Coronary artery (tissue), 2 donors: ENCODE measurements at regions not wholly inside any gene's neighbourhood (a gene's known extent, or its start where the extent isn't known, plus 50 kb on each side); places are given as distances from the start of the nearest gene placed in this dataset.

ENCODE experiments used
- DNase-seq: peaks from one replicate; pipeline ENCODE4 v3.0.0-alpha.2; 2017; ENCODE audit warnings: low spot score
- H3K27ac ChIP-seq, 2 donors: fragments of 200-600 bp; sonication (generic); one replicate each; pipeline ENCODE4 v1.5.1; 2016 to 2019
- H3K4me3 ChIP-seq: fragments of 200-600 bp; sonication (generic); 2 replicates; pipeline ENCODE4 v1.5.1; 2016; ENCODE audit warnings: mild to moderate bottlenecking, moderate library complexity
- TF ChIP-seq, protein P1 (sequence below): fragments of 200-600 bp; sonication (generic); IDR thresholded peaks from one replicate; pipeline ENCODE4 v1.5.1; 2019; ENCODE audit warnings: antibody characterized with exemption

DNA sequence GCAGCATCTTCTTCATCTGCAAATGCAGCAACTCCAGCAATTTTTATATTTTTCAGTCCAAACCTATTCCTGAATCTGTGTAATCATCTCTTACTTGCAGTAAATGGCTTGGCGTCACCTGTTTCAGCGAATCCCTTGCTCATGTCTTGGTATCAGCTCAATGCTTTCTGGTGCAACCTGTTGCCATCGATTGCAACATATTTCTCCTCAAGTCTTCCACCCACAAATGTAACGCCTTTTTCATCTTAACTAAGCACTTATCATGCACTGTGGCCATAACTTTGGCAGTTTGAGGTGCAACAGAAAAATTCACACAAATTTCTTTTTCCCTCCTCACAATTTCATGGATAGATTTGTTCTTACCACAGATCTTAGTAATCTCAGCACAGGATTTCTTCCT, 168.3 kb downstream of the HERPUD2 start:
- TF ChIP-seq, protein P1, sequence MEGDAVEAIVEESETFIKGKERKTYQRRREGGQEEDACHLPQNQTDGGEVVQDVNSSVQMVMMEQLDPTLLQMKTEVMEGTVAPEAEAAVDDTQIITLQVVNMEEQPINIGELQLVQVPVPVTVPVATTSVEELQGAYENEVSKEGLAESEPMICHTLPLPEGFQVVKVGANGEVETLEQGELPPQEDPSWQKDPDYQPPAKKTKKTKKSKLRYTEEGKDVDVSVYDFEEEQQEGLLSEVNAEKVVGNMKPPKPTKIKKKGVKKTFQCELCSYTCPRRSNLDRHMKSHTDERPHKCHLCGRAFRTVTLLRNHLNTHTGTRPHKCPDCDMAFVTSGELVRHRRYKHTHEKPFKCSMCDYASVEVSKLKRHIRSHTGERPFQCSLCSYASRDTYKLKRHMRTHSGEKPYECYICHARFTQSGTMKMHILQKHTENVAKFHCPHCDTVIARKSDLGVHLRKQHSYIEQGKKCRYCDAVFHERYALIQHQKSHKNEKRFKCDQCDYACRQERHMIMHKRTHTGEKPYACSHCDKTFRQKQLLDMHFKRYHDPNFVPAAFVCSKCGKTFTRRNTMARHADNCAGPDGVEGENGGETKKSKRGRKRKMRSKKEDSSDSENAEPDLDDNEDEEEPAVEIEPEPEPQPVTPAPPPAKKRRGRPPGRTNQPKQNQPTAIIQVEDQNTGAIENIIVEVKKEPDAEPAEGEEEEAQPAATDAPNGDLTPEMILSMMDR, result no peak
- no peak for DNase-seq
- H3K27ac ChIP-seq, result no peak overlapping the region
- H3K4me3 ChIP-seq, result no peak overlapping the region

DNA sequence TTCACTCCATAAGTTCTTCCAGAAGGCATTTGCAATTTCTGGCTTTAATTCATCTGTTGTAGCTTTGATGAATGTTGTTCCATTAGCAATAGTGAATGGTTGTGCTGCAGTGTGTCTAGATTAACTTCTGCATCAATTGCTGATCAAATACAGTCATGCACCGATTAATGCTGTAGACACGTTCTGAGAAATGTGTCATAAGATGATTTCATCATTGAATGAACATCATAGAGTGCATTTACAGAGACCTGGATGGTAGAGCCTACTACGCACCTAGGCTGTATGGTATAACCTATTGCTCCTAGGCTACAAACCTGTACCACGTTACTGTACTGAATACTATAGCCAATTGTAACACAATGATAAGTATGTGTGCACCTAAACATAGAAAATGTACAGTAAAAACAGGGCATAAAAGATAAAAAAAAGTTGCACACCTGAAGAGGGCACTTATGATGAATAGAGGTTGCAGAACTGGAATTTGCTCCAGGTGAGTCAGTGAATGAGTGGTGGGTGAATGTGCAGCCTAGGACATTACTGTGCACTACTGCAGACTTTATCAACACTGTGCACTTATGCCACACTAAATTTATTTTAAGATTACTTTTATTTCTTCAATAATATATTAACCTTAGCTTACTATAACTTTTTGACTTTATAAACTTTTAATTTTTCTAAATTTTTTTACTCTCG, 170.7 kb downstream of the HERPUD2 start:
- no peak for DNase-seq
- no peak overlapping the region for H3K4me3 ChIP-seq
- TF ChIP-seq, protein P1, result no peak
- H3K27ac ChIP-seq, result no peak overlapping the region

DNA sequence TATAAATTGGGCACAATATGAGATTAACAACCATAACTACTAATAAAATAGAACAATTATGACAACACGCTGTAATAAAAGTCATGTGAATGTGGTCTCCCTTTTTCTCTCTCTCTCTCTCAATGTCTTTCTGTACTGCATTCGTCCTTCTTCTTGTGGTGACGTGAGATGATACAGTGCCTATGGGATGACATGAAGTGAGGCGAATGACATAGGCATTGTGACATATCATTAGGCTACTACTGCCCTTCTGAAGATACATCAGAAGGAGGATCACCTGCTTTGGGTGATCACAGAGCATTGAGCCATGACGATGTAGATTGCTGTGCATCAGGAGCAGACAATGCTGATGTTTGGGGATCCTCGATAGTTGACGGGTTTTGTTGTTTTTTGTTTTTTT, 171.6 kb downstream of the HERPUD2 start:
- Histone ChIP-seq H3K4me3 (no peak overlapping the region), H3K27ac (no peak overlapping the region)
- DNase-seq, result no peak
- TF ChIP-seq, protein P1, result no peak

DNA sequence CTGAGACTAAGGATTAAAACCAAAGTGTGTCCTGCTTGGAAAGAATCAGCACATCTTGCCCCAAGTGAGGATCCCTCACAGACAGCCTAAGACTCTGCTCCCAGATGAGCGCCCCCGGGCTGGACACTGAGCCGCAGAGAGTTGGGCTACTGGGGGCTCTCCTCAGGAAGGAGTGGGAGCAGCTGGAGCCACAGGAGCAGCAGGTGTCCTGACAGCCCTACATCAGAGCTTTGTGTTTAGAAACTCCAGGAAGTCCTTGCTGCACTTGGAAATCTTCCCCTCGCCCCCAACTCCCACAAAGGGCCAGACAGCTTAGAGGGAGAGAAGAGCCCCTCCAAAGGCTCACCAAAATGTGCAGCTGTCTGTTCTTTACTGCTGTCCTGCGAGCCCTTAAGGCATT, 172.2 kb downstream of the HERPUD2 start:
- TF ChIP-seq, protein P1, result no peak
- DNase-seq, result no peak
- Histone ChIP-seq H3K27ac (no peak overlapping the region), H3K4me3 (no peak overlapping the region)

DNA sequence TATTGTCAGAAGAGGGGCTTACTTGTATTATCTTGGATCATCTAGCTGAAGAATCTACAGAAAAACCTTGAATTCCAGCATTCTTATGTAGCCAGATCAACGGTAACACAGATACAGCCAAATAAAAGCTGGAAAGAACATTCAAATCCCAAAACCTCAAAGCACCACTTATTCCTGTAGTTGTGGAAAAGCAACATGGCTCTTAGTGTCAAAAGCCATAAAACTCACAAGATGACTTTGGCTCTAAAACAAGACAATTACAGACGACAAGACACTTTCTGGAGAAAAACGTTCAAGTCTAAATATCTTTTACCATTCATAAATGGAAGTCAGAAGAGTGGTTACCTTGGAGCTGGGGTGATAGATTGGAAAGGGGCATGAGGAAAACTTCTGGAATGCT, 173.0 kb downstream of the HERPUD2 start:
- no peak for DNase-seq
- no peak overlapping the region for H3K4me3 ChIP-seq

DNA sequence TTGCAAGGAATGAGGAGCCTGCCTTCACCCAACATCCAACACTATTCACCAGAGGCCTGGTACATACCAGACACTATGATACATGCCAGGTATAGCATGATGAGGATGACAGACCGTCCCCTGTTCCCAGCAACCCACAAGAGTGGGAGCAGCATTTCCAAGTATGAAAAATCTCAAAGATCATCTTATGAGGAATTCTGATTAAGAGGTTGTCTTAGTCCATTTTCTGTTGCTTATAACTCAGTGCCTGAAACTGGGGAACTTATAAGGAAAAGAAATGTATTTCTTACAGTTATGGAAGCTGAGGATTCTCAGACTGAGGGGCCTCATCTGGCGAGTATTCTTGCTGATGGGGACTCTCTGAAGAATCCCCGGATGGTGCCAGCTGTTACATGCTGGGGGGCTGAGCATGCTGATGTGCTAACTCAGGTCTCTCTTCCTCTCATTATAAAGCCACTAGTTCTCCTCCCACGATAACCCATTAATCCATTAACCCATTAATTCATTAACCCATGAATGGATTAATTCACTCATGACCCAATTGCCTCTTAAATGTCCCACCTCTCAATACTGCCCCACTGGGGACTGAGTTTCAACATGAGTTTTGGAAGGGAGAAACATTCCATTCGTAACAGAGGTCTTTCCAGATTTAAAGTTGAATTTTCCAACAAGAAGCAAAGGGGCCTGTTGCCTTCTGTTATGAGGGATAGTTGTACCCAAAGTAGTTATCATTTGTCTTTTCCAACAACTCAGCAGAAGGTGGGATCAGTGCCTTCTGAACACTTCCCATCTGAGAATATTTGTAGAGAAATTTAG, 173.9 kb downstream of the HERPUD2 start:
- DNase-seq, result no peak
- H3K27ac ChIP-seq, result no peak overlapping the region
- no peak overlapping the region for H3K4me3 ChIP-seq
- TF ChIP-seq, protein P1, result no peak

More for the DNA sequence above, 173.0 kb downstream of the HERPUD2 start:
- no peak overlapping the region for H3K27ac ChIP-seq
- TF ChIP-seq, protein P1, result no peak
